Hepatocyte (in vitro differentiated cells): ENCODE measurements at regions not wholly inside any gene's neighbourhood (a gene's known extent, or its start where the extent isn't known, plus 50 kb on each side); places are given as distances from the start of the nearest gene placed in this dataset.

Source experiments
- DNase-seq: peaks from one replicate; pipeline ENCODE4 v3.0.0-alpha.2; 2016; ENCODE audit warnings: low spot score
- H2AFZ ChIP-seq: fragments of 200-600 bp; sonication (generic); 2 replicates; pipeline ENCODE4 v1.6.0; 2016; ENCODE audit warnings: antibody characterized with exemption, mild to moderate bottlenecking
- H3K27ac ChIP-seq: fragments of 200-600 bp; sonication (generic); 2 replicates; pipeline ENCODE4 v1.5.1; 2016; ENCODE audit warnings: mild to moderate bottlenecking
- H3K27me3 ChIP-seq: fragments of 200-600 bp; sonication (generic); 2 replicates; pipeline ENCODE4 v1.6.1; 2016
- H3K36me3 ChIP-seq: fragments of 200-600 bp; sonication (generic); replicated peaks from 2 replicates; pipeline ENCODE4 v1.5.1; 2016; ENCODE audit warnings: low read depth; ENCODE audit not compliant: insufficient read depth
- H3K4me1 ChIP-seq: fragments of 200-600 bp; sonication (generic); 2 replicates; pipeline ENCODE4 v1.5.1; 2016; ENCODE audit warnings: mild to moderate bottlenecking, moderate library complexity; ENCODE audit not compliant: insufficient read depth
- H3K4me2 ChIP-seq: fragments of 200-600 bp; sonication (generic); 2 replicates; pipeline ENCODE4 v1.6.0; 2016
- H3K4me3 ChIP-seq: fragments of 200-600 bp; sonication (generic); 2 replicates; pipeline ENCODE4 v1.5.1; 2016; ENCODE audit warnings: mild to moderate bottlenecking
- H3K79me2 ChIP-seq: fragments of 200-600 bp; sonication (generic); 2 replicates; pipeline ENCODE4 v1.6.0; 2017; ENCODE audit warnings: mild to moderate bottlenecking
- H3K9me2 ChIP-seq: fragments of 200-600 bp; sonication (generic); replicated peaks from 2 replicates; pipeline ENCODE4 v1.6.0; 2017; ENCODE audit warnings: mild to moderate bottlenecking; ENCODE audit not compliant: insufficient read depth
- H3K9me3 ChIP-seq: fragments of 200-600 bp; sonication (generic); 2 replicates; pipeline ENCODE4 v1.5.1; 2016; ENCODE audit warnings: low read depth, mild to moderate bottlenecking
- H4K20me1 ChIP-seq: fragments of 200-600 bp; sonication (generic); 2 replicates; pipeline ENCODE4 v1.6.0; 2016; ENCODE audit warnings: mild to moderate bottlenecking; ENCODE audit not compliant: insufficient read depth, poor library complexity, severe bottlenecking
- CTCF ChIP-seq: fragments of 200-600 bp; sonication (generic); IDR thresholded peaks from 2 replicates; pipeline ENCODE4 v1.5.1; 2016; ENCODE audit warnings: antibody characterized with exemption, mild to moderate bottlenecking; ENCODE audit not compliant: poor library complexity
- EZH2 ChIP-seq: fragments of 200-600 bp; sonication (generic); IDR thresholded peaks from 2 replicates; pipeline ENCODE4 v1.6.1; 2016; ENCODE audit warnings: antibody characterized with exemption, mild to moderate bottlenecking, borderline replicate concordance
- EZH2phosphoT487 ChIP-seq: fragments of 200-600 bp; sonication (generic); IDR thresholded peaks from one replicate; pipeline ENCODE4 v1.6.1; 2018; ENCODE audit warnings: antibody characterized with exemption, mild to moderate bottlenecking, low read depth, moderate library complexity; ENCODE audit not compliant: unreplicated experiment, severe bottlenecking
- WGBS: methylation state at CpG from one replicate; pipeline ENCODE4 v1.1.6; 2016; ENCODE audit warnings: low lambda C conversion rate; ENCODE audit errors: missing lambda C conversion rate; 5-methylcytosine and 5-hydroxymethylcytosine counted together

GRCh38 chr2:145769011-145769716 lies 1249.2 kb upstream of the ZEB2 start:
- Histone ChIP-seq H3K27ac (no peak overlapping the region), H3K4me2 (peak overlapping the region; percentile 27)

GRCh38 chr2:145765874-145766273 lies 1246.0 kb upstream of the ZEB2 start:
- H3K27me3 ChIP-seq: no peaks in the 10 kb centered on the region
- no peaks in the 10 kb centered on the region for H3K9me3 ChIP-seq
- TF ChIP-seq EZH2phosphoT487 (no peak), EZH2 (no peak), CTCF (no peak)
- H4K20me1 ChIP-seq: no peaks in the 10 kb centered on the region
- no peak for DNase-seq
- no peak overlapping the region for H3K27ac ChIP-seq
- no peaks in the 10 kb centered on the region for H3K9me2 ChIP-seq
- no peak overlapping the region for H2AFZ ChIP-seq
- H3K4me3 ChIP-seq: no peak overlapping the region
- no peaks in the 10 kb centered on the region for H3K79me2 ChIP-seq
- 100% methylated on average over 1 of the region's 1 CpG for WGBS
- H3K36me3 ChIP-seq: no peaks in the 10 kb centered on the region
- H3K4me2 ChIP-seq: no peak overlapping the region
- peaks cover 15% of the 10 kb centered on the region for H3K4me1 ChIP-seq

More at GRCh38 chr2:145769011-145769716, 1249.2 kb upstream of the ZEB2 start:
- H4K20me1 ChIP-seq: no peaks in the 10 kb centered on the region
- H3K4me3 ChIP-seq: no peak overlapping the region
- H3K79me2 ChIP-seq: no peaks in the 10 kb centered on the region
- 50% methylated on average over 5 of the region's 5 CpGs for WGBS
- H3K4me1 ChIP-seq: peaks cover 6% of the 10 kb centered on the region
- no peak for DNase-seq
- H3K9me3 ChIP-seq: no peaks in the 10 kb centered on the region
- TF ChIP-seq EZH2phosphoT487: no peak
- TF ChIP-seq CTCF: no peak
- no peak for TF ChIP-seq EZH2
- no peaks in the 10 kb centered on the region for H3K36me3 ChIP-seq
- H2AFZ ChIP-seq: no peak overlapping the region
- H3K27me3 ChIP-seq: no peaks in the 10 kb centered on the region
- no peaks in the 10 kb centered on the region for H3K9me2 ChIP-seq

GRCh38 chr2:145764631-145765030 lies 1244.7 kb upstream of the ZEB2 start:
- no peaks in the 10 kb centered on the region for H3K9me2 ChIP-seq
- no peak overlapping the region for H2AFZ ChIP-seq
- no peak overlapping the region for H3K27ac ChIP-seq
- H3K4me2 ChIP-seq: no peak overlapping the region
- no peak overlapping the region for H3K4me3 ChIP-seq
- no peaks in the 10 kb centered on the region for H3K27me3 ChIP-seq
- H3K36me3 ChIP-seq: no peaks in the 10 kb centered on the region
- WGBS: 65% methylated on average over 6 of the region's 6 CpGs
- H4K20me1 ChIP-seq: no peaks in the 10 kb centered on the region
- no peak for TF ChIP-seq CTCF
- no peak for TF ChIP-seq EZH2phosphoT487
- TF ChIP-seq EZH2: no peak
- H3K4me1 ChIP-seq: peaks cover 23% of the 10 kb centered on the region
- no peak for DNase-seq
- H3K79me2 ChIP-seq: no peaks in the 10 kb centered on the region
- H3K9me3 ChIP-seq: no peaks in the 10 kb centered on the region
